ENCODE measurements at regions not wholly inside any gene's neighbourhood (a gene's known extent, or its start where the extent isn't known, plus 50 kb on each side); places are given as distances from the start of the nearest gene placed in this dataset.

- TF ChIP-seq, protein P1, sequence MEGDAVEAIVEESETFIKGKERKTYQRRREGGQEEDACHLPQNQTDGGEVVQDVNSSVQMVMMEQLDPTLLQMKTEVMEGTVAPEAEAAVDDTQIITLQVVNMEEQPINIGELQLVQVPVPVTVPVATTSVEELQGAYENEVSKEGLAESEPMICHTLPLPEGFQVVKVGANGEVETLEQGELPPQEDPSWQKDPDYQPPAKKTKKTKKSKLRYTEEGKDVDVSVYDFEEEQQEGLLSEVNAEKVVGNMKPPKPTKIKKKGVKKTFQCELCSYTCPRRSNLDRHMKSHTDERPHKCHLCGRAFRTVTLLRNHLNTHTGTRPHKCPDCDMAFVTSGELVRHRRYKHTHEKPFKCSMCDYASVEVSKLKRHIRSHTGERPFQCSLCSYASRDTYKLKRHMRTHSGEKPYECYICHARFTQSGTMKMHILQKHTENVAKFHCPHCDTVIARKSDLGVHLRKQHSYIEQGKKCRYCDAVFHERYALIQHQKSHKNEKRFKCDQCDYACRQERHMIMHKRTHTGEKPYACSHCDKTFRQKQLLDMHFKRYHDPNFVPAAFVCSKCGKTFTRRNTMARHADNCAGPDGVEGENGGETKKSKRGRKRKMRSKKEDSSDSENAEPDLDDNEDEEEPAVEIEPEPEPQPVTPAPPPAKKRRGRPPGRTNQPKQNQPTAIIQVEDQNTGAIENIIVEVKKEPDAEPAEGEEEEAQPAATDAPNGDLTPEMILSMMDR (IDR thresholded peaks at IDR 0.05) = no peak
- TF ChIP-seq POLR2A (IDR thresholded peaks at IDR 0.05) = no peak
Measured at GRCh38 chr10:90174531-90174930, 473.1 kb downstream of the KIF20B start.

Measured in vagina (tissue), 2 donors.